Eye (tissue), 1 donor: ENCODE measurements at regions not wholly inside any gene's neighbourhood (a gene's known extent, or its start where the extent isn't known, plus 50 kb on each side); places are given as distances from the start of the nearest gene placed in this dataset.
A peak's percentile ranks its signal among the peaks of the same experiment; 100 is the strongest.
"Not testable (repeated sequence)": the region's sequence is repeated elsewhere in the genome, so short reads cannot be mapped to it uniquely, and the experiment has no call there.

ENCODE experiments used
- DNase-seq: peaks from one replicate; pipeline ENCODE4 v3.0.0-alpha.2; 2015

DNA sequence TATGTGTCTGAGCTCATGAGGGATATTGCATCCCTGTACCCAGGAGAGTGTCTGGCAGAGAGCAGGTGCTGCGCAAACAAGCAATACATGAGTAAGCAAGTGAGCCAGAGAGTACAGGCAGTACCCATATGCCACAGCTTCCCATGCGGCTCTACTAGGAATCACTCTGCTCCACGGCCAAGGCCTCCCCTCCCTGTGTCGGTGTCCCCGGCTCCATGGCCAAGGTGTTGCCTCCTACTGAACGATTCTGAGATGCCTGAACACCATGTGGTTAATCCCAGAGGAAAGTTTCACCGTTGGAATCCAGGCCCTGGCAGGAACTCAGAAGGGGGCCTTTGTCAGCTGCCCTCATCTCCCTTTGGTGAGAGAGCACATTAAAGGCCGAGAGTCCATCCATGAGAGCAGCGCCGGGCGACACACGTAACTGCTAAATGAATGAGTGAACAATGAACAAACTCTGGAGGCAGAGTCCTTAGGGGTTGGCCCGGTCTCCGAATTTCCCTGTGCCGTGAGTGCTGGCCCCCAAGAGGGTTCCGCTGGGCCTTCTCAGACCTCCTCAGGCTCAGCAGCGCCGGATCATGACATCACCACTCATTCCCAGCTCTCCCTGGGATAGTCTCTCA lies 136.0 kb upstream of the FAM20C start:
- DNase-seq = peak; percentile 16

DNA sequence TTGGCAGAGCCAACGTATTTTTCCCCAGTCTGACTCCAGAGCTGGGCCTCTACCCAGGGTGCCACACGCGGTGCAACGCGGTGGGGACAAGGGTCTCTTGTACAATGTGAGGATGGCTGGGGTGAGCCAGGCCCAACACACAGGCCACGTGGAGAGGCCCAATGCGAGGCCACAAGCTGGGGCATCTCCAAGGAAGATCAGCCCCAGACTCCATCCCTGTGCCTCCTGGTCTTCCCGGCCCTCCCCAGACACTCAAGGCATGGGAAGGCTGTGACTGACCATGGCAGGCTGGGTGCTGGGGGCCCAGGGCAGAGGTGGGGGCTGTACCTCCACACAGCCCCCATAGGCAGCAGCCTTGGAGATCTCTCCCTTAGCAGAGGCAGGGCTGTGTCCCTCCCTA lies 135.3 kb upstream of the FAM20C start:
- no peak for DNase-seq

DNA sequence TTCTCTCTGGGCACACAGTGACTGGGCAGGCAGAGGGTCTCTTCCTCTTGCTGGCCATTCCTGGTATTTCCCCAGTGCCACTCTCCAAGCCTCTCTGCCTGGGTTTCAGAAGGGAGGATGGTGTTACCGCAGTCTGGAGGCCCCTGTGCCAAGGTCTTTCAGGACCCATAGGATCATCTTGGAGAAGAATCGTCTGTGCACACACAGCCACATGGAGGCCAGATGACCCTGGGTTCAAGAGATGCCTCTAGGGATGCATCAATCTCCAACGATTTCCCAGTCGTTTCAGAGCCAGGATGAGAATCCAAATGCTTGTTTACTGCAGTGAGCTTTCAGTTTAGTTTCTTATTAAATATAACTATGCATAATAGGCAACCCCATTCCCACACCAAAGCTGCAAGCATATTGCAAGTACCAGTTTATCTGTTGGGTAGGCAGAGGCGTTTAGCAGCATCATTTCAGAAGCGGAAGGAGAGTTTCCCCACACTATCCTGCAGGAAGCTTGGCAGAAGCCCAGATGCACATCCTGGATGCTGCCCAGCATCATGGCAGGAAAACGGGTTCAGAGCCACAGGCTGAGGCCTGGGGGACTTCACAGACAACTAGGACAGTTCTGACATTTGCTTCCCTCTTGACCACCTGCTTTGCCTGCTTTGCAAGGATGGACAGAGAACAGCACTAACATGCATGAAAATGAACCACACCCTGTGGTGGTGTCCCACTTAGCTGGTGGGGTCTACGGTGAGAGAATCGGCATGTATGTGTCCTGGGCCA lies 134.7 kb upstream of the FAM20C start:
- no peak for DNase-seq

DNA sequence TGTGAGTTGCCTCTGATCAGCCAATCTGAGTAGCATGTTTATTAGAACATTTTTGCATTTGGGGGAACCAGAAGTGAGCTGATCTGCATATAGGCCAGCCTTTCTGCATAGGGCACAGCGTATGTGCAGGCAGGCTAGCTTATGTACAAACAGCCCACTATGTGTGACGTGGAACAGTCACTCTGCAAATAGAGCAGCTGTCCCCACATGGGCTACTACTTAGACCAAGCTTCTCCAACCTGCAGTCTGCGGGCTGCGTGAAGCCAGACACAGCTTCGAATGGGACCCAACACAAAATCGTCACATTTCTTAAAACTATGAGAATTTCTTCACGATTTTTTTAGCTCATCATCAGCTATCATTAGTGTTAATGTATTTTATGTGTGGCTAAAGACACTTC lies 134.1 kb upstream of the FAM20C start:
- DNase-seq = no peak

DNA sequence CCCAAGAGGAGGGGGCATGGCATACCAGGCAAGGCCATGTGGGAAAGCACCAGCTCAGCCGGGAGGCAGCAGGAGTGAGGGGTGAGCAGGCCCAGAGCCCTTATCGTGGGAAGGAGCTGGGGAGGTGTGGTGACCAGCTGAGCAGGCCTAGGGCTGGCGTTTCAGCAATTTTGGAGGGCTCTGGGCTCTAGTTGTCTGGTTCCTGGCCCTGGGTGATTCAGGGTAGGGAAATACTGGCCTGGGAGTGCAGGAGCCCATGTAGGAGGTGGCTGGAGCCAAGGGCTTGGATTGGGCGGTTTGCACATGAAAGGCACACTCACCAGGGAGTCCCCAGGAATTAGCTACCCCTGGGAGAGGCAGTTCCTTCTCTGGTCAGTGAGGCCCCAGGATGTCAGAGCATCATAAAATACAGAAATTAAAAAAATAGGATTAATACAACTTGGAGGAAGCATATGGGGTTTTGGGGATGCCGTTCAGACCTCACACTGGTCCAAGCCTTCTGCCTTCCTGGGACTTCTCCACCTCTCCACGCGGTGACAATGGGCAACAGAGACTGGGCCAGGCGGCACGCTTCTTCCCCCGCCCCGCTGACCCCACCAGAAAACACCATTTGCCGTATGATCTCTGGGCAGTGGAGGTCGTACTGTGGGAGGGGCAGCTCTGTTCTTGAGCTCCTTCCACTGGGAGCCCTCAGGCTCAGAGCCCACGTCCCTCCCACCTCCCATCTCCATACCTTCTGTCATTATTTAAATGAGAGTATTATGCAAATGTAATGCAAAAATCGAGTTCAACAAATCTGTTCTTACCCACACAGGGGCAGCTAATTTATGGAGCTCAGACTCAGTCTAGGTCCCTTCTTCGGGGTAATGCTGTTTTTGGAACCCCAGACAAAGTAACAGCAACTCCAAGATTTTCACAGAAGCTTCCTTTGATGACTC lies 133.0 kb upstream of the FAM20C start:
- no peak for DNase-seq

DNA sequence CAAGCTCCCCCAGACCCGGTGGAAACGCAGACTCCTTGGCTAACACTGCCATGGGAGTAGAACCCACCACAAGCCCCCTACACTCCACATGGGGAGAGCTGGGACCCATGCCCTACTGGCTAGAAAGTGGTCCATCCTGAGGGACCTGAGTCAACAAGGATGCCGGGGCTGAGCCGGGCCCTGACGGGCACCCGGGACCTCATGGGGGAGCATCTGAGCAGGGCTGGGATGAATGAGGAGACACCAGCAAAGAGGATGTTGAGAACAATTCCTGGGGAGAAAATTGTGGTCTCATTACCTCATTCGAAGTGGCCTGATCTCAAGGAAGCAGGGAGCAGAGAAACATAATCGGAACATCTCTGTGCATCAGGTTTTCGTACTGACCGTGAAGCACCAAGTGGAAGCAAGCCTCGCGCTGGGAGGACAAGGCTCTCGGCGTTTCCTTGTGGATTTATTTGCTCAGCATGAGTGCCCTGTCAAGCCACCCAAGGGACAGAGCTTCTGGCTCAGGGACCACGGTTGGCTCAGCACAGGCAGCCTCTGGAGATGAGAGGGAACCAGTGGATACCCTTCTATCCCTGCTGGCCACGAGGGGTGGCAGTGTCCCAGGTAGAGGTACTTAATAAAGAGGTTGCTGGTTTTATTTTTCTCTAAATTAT lies 132.2 kb upstream of the FAM20C start:
- DNase-seq = no peak

DNA sequence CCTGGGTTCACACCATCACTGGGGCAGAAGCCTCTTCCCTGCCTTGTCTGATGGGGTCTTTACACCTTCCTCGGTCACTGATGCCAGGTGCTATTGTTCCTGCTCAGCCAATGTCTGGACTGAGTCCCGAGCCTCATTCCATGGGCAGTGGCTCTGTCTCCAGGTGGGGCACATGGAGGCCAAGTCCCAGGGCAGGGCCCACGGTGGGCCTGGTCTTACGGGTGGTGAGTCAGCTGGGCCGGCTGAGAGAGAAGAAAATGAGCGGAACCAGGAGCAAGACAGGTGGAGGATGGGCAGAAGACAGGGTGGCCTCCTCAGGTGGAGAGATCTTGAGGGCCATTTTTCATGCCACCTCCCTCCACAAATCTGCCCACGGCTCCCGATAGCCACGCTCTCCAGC lies 131.7 kb upstream of the FAM20C start:
- no peak for DNase-seq

DNA sequence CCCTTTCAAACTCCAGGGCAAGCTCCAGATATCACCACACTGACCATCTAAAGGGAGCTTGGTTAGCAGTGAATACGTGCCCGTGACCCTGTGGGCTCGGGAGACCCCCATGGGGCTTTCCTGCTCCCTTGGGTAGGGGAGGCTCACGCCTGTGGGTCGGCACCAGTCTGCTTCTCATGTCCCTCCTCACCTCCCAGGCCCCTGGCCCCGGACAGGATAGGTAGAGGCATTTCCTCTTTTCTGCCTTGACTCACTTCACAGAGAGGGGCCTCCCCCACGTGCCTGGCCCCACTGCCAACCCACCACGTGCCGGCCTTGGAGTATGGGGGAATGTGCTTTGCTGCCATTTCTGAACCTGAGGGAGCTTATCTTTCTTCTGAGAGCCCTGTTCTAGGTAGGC lies 131.3 kb upstream of the FAM20C start:
- no peak for DNase-seq

DNA sequence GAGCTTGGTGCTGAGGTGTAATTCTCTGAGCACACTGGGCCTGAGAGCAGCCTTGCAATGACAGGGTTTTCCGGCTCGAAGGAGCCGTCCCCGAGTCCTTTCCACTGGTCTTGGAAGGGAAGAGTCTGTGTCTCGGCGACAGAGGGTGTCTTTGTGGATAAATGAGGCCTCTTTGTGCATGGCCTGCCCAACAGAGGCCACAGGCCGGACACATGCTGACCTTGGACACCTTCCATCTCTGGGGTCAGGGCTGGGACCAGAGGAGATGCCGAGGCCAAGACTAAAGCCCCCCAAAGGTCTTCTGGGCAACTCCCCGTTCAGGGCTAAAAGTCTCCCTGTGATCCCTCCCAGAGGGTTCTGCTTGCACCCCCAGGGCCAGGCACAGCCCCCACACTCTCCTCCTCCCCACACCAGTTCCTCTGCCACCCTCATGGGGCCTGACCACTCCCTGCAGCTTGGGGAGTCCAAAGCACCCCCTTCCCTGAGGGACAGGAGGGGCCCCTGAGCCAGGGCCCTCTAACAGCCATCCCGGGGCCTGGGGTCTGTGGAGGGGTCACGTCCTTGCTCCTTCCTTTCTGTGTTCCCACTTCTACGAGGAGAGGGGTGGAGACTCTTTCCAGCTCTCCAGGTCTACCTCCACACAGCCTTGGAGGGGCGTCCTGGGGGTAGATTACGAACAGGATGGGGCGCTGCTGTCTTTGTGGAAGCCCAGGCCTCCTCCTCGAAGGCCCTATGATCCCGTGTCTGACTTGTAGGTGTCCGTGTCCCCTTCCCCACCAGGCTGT lies 130.6 kb upstream of the FAM20C start:
- no peak for DNase-seq

DNA sequence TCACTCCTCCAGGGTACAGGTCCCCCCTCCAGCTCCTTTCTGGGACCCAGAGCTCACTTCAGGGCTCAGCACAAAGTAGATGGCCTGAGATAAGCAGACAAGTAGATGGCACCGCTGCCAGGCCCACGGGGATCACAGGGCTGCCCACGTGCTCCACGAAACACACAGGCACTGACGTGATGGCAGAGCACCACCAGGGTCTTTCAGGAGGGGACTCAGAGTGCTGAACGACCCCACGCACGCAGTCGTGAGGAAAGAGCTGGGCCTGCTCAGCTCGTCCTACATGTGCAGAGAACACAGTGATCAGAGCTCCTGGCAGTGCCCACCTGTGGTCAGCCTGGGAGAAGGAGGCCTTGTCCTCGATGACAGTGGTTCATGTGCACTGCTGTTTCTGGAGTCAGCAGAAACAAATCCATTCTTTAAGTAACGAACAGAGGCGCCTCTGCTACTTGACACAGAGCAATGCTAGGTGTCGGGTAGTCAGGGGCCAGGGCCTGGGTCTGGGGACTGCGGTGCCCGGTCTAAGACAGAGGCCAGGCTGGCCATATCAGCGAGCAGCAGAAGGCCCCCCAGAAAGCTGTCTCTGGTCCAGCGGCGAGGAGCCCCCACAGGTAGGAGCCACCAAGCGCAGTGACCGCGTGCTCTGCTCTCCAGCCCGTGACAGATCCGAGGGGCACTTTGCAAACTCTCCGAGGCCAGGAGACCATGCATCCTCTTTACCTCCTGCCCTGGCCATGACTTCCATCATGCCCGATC lies 129.8 kb upstream of the FAM20C start:
- no peak for DNase-seq

DNA sequence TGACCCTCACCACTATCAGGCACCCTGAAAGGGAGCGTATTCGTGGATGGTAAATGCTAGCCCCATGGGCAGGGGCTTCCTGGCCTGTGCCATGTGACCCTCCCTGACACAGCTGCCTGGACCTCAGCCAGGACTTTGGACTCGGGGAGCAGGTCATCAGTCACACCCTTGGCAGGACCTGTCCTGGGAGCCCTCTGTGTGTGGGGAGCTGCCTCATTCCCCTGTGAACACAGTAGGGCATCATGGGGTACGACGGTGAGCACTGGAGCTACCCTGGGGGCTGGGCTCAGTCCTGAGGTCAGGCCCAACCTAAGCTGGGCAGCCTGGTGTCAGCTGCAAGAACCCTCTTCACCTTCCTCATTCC lies 129.3 kb upstream of the FAM20C start:
- DNase-seq = no peak

DNA sequence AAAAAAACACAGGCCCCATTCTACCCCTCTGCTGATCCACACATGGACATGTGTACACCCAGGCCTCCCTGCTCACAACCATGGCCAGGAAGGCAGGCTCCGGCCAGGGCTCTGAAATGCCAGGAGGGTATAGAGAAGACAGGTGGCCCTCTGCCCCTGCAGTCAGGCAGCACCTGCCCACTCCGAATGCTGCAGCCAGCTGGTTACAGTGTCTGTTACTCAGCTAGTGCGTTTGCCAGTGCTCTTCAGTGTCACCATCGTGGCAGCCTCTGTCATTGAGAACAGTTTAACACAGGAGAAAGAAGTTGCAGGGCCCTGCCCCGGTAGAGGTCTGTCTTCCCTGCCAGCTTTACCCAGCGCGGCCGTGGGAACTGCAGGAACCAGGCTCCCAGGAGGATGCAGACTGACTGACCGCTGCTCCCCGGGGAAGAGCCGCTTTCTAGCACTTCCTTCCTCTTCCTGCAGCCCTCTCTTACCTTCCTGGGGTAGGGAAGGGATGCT lies 128.8 kb upstream of the FAM20C start:
- DNase-seq = no peak

DNA sequence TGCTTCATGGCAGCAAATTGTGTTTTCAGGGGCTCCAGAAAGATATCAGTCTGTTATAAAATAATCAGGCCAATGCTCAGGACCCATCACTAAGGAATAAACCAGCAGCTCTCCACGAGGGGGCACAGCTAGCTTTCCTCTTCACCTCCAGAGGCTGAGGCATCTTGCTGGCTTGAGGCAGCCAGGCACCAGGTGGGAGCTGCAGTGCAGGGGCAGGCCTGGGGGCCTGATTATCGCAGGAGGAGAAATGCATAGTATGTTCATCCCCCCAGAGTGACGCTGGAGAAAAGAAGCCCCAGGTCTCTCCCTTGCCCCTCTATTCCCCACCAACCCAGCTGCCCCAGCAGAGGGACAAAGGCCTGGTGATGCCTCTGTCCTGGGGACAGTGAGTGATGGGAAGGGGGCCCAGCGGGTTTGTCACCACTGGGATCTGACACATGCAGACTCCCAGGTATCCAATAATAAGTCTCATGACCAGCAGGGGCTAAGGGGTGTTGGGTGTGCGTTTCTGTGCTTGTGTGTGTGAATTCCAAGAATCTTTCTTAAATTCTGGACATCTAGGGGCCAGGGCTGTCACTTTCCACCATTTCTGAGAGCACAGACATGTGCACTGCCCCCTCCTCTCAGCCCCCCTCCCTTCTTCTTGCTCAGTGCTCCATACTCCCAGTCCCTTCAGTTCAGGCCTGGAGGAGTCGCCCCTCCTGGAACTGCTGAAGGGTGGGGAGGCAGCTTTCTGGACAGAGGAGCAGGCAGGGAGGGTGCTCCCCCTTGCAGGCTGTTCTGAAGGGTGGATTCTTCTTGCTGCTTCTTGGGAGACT lies 128.1 kb upstream of the FAM20C start:
- DNase-seq = peak; percentile 87

DNA sequence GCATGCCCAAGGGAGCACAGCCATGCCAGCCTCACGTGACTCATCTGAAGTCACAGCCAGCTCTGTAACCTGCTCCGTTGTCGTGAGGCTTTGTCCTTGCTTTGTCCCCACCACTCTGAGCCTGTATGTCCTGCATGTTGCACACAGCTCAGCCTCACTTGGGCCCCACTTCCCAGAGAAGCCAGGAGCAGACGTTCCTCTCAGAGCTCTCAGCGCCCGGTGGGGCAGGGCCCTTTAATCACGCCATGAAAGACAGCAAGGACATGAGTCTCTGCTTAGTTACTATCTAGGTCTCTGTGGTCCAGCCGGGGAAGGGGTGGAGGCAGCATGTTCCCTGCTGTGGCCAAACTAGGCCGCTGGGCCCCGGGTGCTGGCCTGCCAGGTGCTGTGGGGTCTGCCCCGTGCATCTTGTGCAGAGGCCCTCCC lies 127.4 kb upstream of the FAM20C start:
- peak; percentile 52 for DNase-seq

DNA sequence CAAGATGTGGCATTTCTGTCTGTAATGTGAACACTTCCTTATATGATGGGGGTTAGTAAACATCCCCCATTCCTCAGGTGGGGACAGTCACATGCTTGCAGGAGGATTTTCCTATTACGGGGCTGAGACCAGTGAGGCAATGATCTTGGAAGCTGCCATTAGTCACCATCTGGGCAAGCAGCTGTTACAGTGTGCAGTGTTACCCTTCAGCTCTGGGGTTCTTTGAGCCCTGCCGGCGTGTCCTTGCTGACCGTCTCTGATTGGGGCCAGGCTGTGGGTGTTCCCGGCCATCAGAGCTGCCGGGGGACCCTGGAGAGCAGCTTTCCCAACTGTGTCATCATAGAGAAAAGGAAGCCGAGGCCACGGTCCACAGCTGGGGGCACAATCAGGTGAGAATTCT lies 126.8 kb upstream of the FAM20C start:
- DNase-seq = peak; percentile 74

DNA sequence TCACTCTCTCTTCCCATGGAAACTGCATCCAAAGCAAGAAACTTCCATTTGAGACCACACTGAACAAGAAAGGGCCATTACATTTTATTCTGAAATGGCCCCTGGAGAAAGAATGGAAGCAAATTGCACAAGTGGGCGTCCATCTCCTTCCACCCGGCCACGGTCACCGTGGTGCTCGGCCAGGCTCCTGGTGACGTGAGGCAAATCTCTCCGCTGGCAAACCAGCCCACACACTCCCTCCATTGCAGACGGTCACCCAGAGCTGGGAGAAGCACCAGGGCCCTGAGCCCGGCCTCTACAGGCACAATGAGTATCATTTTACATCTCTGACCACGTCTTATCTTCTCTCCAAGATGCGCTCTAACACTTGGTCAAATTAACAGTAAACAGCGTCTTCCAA lies 126.1 kb upstream of the FAM20C start:
- no peak for DNase-seq

DNA sequence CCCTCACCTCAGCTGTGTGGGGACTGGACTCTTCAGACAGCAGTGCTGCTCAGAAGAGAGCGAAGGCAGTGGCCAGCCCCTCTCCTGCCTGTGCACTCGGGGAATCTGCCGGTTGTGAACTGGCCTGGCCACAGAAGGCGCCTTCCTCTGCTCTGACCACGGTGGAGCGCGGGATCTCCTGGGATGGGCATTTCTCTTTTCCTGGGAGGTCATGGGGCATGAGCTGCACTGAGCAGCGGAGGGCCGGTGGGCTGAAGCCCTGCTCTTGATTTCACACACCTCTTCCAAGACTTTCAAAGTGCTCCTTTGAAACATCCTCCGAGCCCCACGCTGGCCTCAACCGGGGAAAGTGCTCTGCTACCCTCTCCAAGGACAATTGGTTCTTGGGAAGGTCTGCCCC lies 125.6 kb upstream of the FAM20C start:
- DNase-seq = no peak

DNA sequence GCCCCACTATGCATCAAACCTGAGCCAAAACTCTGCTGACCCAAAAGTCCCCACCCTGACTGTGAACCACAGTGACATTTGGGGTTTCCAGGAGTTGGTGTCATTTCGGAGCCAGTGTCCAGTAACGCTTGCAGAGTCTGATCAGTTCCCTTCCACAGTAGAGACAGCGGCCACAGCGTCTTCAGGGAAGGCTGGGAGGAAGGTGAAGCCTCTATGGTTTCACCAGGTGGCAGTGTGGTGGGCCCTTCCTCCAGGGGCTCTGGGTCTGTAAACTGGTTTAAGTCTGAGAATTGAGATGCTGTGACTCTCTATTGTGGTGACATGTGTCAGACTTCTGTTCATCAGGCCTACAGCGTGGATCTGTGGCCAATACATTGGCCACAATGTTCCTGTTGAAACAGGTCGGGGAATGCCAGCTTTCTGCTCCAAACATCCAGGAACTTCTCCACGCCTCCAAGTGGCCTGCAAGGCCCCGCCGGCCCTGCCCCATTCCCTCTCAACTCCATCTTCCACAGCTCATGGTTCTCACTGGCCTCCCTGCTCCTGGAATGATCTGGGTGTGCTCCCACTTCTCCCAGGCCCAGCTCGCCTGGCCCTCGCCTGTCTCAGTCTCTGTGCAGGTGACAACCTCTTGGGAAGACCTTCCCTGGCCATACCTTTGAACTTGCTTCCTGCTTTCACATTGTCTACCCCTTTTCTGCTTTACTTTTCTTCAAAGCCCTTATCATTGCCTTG lies 124.5 kb upstream of the FAM20C start:
- no peak for DNase-seq

DNA sequence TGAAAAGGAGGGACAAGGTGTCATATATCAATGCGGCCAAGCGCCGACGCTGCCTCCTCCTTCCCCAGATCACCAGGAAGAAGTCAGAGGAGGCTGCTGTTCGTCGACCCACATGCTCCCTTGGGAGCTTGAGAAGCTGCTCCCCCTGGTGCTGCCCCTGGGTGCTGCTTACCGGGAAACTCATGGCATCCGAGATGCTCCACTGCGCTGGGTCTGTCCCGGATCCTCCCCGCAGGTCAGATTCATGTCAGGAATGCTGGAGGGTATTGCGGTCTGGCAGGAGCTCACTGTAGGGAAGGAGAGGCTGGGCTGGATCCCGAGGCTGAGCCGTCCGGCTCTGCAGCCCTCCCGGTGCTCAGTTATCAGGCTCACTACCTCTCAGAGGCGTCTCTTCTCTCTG lies 123.7 kb upstream of the FAM20C start:
- DNase-seq = no peak

DNA sequence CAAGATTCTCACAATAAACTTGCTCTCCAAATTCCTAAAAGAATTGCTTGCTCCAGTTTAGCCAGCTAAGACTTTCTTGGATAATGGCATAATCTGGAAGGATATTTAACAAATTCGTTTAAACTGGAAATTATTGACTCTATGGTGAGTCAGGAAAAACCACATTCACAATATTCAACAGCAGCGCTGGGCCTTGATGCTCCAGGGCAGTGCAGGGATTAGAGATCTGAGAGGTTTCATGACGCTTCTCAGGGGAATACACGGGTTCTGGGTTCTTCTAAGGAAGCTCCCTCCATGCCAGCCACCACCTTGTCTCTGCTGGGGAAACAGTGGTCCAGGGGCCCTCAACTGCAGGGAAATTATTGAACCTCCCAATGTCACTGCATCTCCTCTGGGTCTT lies 123.3 kb upstream of the FAM20C start:
- DNase-seq = not testable (repeated sequence)
